Upper lobe of left lung (tissue), 4 donors: ENCODE measurements at regions not wholly inside any gene's neighbourhood (a gene's known extent, or its start where the extent isn't known, plus 50 kb on each side); places are given as distances from the start of the nearest gene placed in this dataset.

Experiments used
- CTCF ChIP-seq, 6 experiments: fragments of 450-650 bp in 4 of 6; fragments of 200-600 bp in 2 of 6; sonication (generic) in 2 of 6; IDR thresholded peaks; one replicate each; pipeline ENCODE4 v1.5.1; 2016 to 2019; ENCODE audit warnings: antibody characterized with exemption in 6 of 6
- POLR2A ChIP-seq, 4 donors: fragments of 450-650 bp; IDR thresholded peaks; one replicate each; pipeline ENCODE4 v1.5.1; 2016 to 2017; ENCODE audit warnings: antibody characterized with exemption in 4 of 4, mild to moderate bottlenecking in 2 of 4

- no peak for TF ChIP-seq CTCF (IDR thresholded peaks at IDR 0.05)
- TF ChIP-seq POLR2A (IDR thresholded peaks at IDR 0.05), result no peak
Measured at GRCh38 chr5:154696891-154697290, 58.3 kb upstream of the LARP1 start.
